RCC 7860 (cell line): ENCODE measurements at regions not wholly inside any gene's neighbourhood (a gene's known extent, or its start where the extent isn't known, plus 50 kb on each side); places are given as distances from the start of the nearest gene placed in this dataset.
"Not testable (repeated sequence)": the region's sequence is repeated elsewhere in the genome, so short reads cannot be mapped to it uniquely, and the experiment has no call there.

Experiments used
- DNase-seq: peaks from one replicate; pipeline ENCODE4 v3.0.0-alpha.2; 2015; ENCODE audit warnings: low spot score
- FAIRE-seq: peaks from 2 replicates; lab custom pipeline; 2012; peaks lifted over from hg19 to GRCh38; lab: Jason Lieb, UNC

GRCh38 chr2:89537862-89538261 is 846.4 kb downstream of the RPIA start:
- DNase-seq, FAIRE-seq: not testable (repeated sequence)

GRCh38 chr2:89544110-89544509 is 852.6 kb downstream of the RPIA start:
- DNase-seq, FAIRE-seq: not testable (repeated sequence)

- FAIRE-seq, DNase-seq: not testable (repeated sequence)
Measured at GRCh38 chr2:89579154-89579553, 887.7 kb downstream of the RPIA start.

GRCh38 chr2:89582816-89583215 is 891.3 kb downstream of the RPIA start:
- DNase-seq: peak; percentile 5
- FAIRE-seq: not testable (repeated sequence)

- DNase-seq, FAIRE-seq: not testable (repeated sequence)
Measured at GRCh38 chr2:89584046-89584445, 892.6 kb downstream of the RPIA start.

- FAIRE-seq, DNase-seq: not testable (repeated sequence)
Measured at GRCh38 chr2:89584868-89585557, 893.5 kb downstream of the RPIA start.

GRCh38 chr2:89585558-89585920 is 894.1 kb downstream of the RPIA start:
- not testable (repeated sequence) for FAIRE-seq
- DNase-seq: peak; percentile 37

GRCh38 chr2:89599843-89600242 is 908.4 kb downstream of the RPIA start:
- DNase-seq, FAIRE-seq: not testable (repeated sequence)

- DNase-seq, FAIRE-seq: not testable (repeated sequence)
Measured at GRCh38 chr2:89606514-89606913, 915.0 kb downstream of the RPIA start.

- FAIRE-seq, DNase-seq: not testable (repeated sequence)
Measured at GRCh38 chr2:89610207-89610926, 918.9 kb downstream of the RPIA start.

GRCh38 chr2:89610927-89611515 is 919.5 kb downstream of the RPIA start:
- not testable (repeated sequence) for FAIRE-seq

GRCh38 chr2:89611710-89612109 is 920.2 kb downstream of the RPIA start:
- FAIRE-seq, DNase-seq: not testable (repeated sequence)

More at GRCh38 chr2:89610927-89611515, 919.5 kb downstream of the RPIA start:
- DNase-seq: not testable (repeated sequence)

- FAIRE-seq, DNase-seq: not testable (repeated sequence)
Measured at GRCh38 chr2:89649268-89649667, 957.8 kb downstream of the RPIA start.

GRCh38 chr2:89679254-89679653 is 987.8 kb downstream of the RPIA start:
- not testable (repeated sequence) for FAIRE-seq, DNase-seq
